GM18499 (cell line): ENCODE measurements at regions not wholly inside any gene's neighbourhood (a gene's known extent, or its start where the extent isn't known, plus 50 kb on each side); places are given as distances from the start of the nearest gene placed in this dataset.

Source experiments
- ATAC-seq: cut with Tn5 transposase; IDR thresholded peaks from one replicate; pipeline ENCODE4 v1.9.1; 2021; ENCODE audit warnings: moderate number of reproducible peaks; ENCODE audit not compliant: insufficient read depth, unreplicated experiment

DNA sequence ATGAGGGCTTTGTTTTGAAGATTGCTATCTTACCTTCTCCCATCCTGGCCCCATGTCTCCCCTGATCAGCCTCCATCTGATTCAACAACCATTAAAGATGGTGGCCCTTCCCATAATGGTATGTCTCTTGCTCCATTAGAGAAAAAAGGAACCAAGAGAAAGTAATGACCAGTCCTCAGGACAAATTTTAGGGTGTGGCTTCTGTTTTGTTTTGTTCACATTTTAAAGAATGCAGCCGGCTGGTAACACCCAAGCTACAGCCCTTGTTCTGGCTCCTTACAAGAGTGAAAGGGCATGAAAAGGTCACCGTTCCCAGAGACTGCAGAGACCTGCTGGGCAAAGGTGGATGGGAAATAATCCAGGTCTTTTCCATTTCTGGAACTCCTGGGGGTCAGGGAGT lies 287.9 kb upstream of the NEBL start:
- no peak for ATAC-seq

DNA sequence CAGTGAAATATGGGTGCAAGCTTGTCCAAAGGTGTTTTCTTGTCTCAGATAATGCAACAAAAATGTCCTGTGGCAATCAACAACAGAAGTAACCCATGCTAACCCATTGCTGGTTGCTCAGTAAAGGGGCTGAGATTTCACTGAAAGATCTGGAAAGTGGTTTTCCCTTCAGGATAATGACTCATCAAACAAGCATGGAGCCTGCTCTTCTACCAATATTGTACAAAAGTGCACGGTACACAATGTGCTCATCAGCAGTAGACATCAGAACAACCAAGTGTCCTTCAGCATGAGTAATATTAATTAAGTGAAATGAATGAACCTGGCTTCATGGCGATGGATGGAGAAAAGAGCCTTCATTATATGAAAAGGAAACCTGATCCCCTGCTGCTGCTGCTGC lies 287.1 kb upstream of the NEBL start:
- ATAC-seq: no peak

DNA sequence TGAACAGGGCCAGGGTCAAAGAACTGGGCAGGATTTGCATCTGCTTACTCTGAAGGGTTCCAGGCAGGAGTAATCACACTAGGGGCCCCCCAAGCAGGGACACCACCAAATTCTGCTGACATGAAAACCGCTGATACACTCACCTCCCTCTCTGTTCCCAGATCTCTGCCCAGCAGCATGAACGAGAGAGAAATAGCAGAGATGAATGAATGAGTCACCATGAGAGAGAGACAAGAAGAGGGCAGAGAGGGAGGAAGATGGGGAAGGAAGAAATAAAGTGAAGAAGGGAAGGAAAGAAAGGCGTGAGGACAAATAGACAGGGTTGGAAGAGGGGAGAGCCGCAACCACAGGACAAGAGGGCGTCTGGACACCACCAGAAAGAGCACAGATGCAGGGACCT lies 285.9 kb upstream of the NEBL start:
- ATAC-seq: no peak

DNA sequence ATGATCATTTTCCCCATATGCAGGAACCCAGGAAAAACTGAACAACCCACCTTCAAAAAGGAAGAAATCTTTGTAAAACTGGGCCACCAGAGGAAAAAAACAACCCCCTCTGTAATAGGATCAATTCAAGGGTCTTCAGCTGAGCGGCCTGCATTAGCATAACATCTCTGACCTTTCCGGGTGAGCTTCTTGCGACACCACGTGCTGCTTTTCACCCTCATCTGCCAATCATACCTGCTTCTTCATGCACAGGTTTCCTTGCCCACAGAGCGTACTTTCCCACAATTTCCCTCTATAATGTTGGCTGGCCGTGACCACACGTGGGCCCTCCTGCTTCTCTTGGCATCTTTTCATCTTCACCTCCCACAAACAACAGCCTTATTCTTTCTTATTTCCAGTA lies 284.3 kb upstream of the NEBL start:
- no peak for ATAC-seq

DNA sequence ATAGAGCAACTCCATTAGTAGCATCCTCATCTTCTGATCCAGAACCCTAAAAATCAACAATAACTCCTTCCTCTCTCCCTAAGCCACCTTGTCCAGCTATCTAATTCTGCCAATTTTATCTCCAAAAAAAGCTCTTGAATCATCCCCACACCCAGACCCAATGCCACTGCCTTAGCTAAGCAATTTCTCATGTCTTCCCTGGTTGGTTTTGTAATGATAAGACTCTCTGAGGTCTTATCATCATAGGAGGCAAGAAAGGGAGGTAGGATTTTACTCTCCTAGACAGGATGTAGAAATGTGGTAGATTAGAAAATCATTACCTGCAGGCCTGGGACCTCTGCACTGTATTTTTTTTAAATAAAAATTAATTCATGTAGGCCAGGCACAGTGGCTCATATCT lies 283.5 kb upstream of the NEBL start:
- ATAC-seq: no peak

DNA sequence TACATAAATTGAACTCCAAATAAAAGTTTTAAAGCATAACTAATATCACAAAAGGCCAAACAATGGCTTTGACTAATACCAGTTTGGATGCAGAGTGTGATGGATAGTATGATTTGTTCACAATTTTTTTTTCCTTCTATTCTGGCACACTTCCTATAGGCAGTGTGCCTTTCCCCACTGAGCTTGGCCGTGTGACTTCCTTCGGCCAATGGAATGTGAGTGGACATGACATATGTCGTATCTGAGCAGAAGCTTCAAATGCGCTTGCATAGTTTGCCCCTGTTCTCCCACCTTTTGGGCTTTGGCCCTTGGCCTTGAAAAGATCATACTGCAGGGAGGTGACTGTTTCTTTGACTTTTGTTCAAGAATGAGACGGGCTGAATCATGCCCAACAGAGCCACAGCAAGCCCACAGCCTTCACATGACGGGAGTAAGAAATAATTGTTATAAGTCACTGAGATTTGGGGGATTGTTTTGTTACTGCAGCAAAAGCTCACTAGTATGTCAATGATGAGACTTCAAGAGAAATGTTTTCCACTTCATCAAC lies 279.9 kb upstream of the NEBL start:
- ATAC-seq: no peak

DNA sequence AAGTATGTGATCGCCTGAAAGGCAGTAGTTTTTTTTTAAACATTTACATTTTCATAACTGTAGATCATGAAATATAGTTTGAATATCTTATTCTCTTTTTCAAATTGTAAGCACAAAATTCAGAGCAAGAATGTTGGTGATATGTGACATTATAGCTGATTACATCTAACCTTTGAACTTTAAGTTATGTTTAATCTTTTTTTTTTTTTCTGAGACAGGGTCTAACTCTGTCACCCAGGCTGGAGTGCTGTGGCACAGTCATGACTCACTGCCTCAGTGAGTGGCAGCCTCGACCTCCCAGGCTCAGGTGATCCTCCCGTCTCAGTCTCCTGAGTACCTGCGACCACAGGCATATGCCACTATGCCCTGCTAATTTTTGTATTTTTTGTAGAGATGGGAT lies 278.7 kb upstream of the NEBL start:
- no peak for ATAC-seq

DNA sequence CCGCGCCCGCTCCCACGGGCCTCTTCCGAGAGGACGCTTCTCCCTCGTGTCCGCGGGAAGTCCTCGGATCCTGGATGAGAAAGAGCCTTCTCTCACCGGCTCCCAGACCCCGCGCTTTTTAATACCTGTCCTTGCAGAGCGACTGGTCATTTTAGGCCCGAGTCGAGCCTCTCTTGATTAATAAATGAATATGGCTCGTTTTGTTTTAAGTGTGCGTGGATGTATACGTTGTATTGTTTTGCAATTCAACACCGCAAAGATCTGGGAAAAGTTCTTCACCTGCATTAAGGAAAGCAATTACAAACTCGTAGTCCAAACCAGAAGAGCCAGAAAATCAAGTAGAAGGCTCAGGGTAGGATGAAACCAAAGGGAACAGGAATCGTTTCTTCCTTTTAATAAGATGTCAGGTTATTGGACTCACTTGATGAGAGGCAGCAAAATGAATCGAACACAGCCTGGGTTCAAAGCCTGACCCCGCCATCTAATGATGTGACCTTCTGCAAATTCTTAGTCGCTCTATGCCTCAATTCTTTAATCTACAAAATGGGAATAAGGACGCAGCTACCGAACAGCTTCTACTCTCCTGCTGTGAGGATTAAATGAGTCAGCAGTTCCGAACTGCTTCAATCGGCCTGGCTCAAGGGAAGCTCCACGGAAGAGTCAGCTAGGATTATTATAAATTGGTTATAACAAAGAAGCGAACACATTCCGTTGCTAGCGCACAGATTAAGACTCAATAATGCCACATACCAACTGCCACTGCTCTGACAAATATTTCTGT lies 277.8 kb upstream of the NEBL start:
- ATAC-seq: no peak

DNA sequence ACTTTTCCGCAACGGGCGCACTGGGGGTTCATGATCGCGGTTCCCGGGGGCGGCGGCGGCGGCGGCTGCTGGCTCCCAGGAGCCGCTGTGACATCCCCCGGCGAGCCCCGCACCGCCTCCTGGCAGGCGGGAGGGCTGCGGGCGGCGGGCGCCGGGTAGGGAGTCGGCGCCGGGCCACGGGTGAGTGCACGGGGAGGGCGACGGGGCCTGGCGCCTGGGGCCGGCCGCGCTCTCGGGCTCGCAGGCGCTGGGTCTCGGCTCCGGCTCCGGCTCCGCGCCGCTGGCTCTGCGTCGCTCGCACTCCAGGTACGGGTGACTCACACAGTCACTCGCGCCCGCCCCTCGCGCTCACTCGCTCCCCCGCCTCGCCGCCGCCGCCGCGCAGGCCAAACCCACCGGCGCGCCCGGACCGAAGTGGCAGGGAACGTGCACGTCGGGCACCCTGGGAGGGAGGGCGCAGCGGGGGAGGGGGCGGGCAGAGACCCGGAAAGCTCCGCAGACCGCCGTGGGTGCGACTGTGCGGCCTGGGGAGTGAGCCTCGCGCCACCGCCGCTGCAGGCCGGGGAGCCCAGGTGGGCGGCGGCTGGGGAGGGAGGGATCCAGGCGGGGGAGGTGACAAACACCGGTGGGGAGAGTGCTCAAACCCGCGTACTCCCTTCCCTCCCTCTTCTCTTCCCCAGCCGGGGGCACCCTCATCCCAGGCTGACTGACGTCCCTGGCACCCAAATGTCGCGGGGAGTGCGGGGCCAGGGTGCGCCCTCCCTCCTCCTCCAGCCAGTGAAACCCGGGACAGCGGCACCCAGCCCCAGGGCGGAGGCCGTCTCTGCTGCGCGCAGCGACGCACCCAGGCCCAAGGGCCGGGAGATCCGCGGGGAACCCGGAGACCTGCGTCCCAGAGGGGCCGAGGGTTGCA lies 276.9 kb upstream of the NEBL start:
- ATAC-seq: no peak

DNA sequence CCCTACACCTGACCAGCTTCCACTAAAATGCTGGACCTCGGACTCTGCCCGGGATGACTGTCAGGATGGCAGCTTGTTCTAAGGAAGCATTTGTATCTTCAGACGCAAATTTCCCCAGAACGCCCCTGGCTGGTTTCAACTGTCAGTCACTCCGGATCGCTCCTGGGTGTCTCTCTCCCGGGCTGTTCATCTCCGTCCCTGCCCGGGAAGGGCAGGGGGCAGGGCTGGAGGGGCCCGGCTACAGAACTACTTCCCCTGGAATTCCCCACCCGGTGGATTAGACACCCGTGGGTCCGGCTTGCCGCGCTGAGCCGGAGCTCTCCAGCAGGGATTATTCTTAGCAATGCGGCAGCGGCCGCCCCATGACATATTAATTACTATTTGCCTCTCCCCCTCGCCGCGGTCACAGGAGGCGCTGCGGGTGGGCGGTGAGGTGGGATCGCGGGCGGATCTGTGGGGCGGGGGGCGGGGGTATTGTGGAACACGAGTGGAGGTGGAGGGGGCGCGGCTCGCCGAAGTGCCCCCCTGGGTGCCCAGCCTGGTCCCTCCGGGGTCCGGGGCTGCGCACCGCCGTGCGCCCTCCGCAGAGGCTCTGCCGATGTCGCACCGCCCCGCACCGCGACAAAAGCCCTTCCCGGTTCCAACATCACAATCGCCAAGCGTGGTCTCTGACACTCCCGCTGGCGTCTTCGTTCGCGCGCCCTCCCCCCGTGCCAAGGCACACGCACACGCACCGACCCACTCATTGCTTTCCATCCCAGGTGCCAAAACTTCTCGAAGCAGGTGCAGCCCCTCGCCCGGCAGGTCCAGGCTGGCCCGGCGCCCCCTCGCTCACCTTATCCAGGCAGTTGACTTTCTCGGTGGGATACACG lies 276.1 kb upstream of the NEBL start:
- no peak for ATAC-seq

DNA sequence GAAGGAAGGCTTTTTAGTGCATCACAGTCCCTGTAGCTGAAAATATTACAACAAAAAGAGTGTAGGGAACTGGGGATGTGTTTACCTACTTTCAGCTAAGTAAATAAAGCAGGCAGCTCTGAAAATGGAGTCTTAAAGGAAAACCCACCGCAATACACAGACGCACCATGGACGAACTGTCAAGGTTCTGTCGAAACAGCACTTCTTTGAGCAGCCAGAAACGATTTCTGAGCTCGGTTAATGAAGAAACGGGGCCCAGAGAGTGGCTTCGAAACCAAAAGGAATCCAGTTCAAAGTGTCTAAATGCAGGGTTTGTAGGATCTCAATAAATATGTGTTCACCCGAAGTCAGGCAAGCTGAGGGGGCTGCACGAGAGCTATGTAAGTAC lies 275.4 kb upstream of the NEBL start:
- no peak for ATAC-seq

DNA sequence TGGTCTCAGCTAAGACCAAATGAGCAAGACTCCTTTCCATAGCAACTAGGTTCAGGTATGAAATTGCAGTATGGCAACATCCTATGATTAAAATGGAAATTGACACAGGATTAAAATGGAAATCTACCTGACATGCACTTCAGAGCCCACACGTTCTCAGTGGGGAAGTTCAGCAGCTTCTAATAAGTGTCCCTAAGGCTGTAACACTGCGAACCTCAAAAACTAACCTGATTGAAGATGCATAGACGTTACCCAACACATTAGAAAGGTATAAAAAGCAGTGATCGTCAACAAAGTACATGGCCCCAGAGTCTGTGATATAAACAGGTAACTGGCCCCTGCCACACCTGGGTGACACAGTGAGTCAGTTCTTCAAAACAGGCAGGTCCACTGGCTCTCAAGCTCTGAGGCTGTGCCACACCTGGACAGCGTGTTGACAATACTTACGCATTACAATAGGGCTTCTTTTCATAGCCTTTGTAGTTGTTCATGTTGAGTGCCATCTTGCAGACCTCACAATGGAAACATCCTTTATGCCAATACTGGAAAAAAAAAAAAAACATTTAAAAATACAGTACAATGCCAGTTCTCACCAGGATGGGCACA lies 274.9 kb upstream of the NEBL start:
- ATAC-seq: no peak

DNA sequence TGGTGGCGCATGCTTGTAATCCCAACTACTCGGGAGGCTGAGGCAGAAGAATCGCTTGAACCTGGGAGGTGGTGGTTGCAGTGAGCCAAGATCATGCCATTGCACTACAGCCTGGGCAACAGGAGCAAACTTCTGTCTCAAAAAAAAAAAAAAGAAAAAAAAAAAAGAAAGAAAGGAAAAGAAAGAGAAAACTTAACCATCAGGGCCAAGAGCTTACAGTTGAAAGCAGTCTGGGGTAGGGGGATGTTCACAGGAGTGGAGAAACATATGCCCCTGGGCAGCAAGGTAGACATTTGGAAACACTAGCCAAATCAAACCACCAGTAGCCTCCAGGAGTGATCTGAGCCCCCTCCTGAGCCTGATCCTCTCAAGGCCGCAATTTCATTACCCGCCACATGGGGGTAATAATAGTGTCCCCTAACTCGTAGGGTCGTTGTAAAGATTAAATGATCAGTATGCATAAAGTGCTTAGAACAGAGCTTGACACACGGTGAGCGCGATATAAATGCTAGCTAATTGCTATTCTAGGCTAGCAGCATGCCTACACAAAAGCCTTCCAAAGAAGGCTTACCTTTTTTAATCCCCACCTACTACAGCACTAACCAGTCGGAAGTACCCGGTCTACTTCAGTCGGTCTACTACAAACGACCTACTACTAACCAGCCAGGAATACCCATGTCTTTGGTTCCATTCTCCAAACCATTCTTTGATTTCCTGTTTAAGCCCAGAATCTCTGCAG lies 274.3 kb upstream of the NEBL start:
- ATAC-seq: no peak

DNA sequence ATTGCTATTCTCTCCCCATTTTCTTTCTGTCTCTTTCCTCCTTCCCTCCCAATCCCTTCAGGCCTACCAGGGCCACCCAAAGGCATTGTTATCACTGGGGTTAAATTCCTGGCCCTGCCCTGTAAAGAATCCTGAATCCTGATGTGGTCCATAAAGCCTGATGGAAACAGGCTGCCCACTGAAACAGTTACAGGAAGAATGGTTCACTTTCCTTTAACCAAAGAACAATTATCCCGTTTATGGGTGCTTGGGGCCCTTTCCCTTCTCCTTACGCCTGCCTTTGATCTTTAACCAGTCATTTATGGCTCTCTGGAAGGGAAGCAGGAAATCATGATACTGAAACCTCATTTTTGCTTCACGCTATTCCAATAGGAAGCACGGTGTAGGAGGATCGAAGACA lies 273.1 kb upstream of the NEBL start:
- ATAC-seq: no peak

DNA sequence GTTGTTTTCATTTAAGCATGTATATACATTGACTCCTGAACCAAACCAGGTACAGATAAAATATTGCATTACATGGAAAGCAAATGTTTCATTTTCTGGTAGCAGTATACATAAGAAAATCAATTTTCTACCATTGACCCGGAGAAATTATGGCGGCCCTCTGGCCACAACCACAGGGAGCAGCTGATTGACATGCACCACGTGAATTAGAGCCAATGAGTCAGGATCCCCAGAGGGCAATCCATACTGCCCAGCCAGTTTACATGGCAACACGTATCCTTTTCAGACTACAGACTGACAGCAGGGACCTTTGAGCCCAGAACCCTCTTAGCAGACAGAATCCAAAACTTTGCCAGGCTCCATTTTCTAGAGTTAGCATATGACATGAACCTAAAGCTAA lies 272.2 kb upstream of the NEBL start:
- no peak for ATAC-seq

DNA sequence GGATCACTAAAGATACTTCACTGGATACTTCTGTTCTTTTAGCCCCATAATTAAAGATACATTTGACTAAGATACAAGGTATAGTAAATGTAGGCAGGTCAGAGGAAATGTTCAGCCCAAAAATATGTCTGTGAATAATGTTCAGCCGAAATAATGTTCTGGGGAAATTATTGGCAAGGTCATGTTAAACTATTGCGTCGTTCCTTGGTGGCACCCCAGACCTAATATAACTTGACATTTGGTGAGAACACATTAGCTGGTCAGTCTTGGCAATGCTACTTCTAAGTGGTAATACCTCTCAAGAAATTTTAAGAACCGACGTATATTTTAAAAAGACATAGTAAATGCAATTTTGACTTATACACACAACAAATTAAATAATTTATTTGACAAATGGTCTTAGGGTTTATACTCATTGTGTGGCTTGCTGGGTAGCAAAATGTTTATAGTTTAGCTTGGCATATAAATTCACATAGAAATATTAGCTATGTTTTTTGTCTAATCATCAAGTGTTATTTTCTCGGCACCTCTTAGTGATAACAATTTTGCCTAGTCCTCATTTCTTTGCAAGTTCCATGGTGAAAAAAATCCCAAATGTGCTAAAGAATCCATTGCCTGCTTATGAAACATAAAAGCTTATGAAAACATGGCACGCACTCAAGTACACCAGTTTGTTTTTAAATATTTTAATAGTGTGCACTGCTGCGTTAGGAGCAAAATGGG lies 270.3 kb upstream of the NEBL start:
- ATAC-seq: no peak

DNA sequence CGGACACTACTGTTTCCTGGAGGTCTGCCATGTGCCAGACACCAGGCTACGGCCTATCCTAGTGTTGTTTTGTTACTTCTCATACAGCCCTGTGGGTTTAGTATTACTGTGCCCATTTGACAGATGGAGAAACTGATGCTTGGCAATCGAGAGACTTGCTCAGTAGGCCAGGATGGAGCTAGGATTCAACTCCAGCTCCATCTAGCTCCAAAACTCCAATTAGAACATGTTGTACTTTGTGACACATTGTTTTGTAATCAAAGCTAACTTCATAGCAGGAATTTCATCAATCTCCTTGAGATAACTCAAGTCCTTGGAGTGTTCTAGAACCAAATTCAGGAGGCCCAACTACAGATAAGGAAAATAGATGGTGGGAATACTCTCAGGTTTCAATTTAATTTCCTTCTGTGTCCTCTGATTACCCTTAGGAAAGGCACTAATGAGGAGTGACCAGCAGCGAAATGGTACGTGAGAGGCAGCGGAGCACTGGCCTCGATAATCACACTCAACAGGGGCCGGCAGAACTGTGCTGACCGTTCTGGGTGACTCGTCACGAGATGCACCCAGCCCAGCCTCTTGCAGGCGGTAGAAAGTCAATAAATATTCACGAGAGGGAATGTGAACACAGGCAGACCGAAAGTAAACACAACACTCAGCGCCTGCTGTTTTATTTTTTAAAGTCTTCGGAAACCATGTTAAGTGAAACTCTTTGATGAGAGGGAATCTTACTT lies 269.6 kb upstream of the NEBL start:
- no peak for ATAC-seq

DNA sequence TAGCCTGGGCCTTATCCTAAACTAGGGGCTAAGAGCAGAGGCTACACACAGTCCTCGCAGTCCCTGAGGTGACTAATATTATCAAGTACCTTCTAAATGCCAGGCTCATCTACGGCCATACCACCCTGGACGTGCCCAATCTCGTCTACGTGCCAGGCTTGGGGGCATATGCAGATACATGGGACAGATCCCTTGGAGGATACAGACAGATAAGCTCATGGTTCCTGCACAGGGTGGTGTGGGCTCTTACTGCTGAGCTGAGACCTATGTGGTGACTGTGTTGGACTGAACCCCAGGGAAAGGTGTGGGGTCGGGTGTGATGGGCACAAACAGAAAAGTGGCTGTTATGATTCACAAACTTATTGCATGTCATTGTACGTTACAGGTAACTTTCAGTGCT lies 268.4 kb upstream of the NEBL start:
- no peak for ATAC-seq
